ENCODE measurements at regions not wholly inside any gene's neighbourhood (a gene's known extent, or its start where the extent isn't known, plus 50 kb on each side); places are given as distances from the start of the nearest gene placed in this dataset.
"Not testable (repeated sequence)": the region's sequence is repeated elsewhere in the genome, so short reads cannot be mapped to it uniquely, and the experiment has no call there.

GRCh38 chr3:31115531-31115930 is 221.1 kb upstream of the GADL1 start:
- H3K36me3 Mint-ChIP-seq (ENCODE audit: low read depth); H3K27me3 Mint-ChIP-seq (ENCODE audit: low read depth); H3K9me3 Mint-ChIP-seq; DNase-seq (ENCODE audit: low spot score); H3K4me3 Mint-ChIP-seq (ENCODE audit: low read depth); H3K4me1 Mint-ChIP-seq (ENCODE audit: low read depth); H3K27ac Mint-ChIP-seq; intact Hi-C loops (cut with micrococcal nuclease): not testable (repeated sequence)

GRCh38 chr3:31116651-31117050 is 222.2 kb upstream of the GADL1 start:
- Mint-ChIP-seq H3K9me3 (peaks cover 6% of the 10 kb centered on the region), H3K27me3 (ENCODE audit: low read depth) (peaks cover 7% of the 10 kb centered on the region), H3K27ac (no peak overlapping the region)

GRCh38 chr3:31117854-31118253 is 223.4 kb upstream of the GADL1 start:
- no peak overlapping the region for H3K27ac Mint-ChIP-seq
- H3K4me1 Mint-ChIP-seq (ENCODE audit: low read depth): peaks cover 2% of the 10 kb centered on the region
- H3K4me3 Mint-ChIP-seq (ENCODE audit: low read depth): no peak overlapping the region
- peaks cover 6% of the 10 kb centered on the region for H3K9me3 Mint-ChIP-seq
- intact Hi-C loops (cut with micrococcal nuclease): no loop called here
- H3K27me3 Mint-ChIP-seq (ENCODE audit: low read depth): peaks cover 6% of the 10 kb centered on the region
- no peak for DNase-seq (ENCODE audit: low spot score)
- H3K36me3 Mint-ChIP-seq (ENCODE audit: low read depth): no peaks in the 10 kb centered on the region

More at GRCh38 chr3:31116651-31117050, 222.2 kb upstream of the GADL1 start:
- no peak for DNase-seq (ENCODE audit: low spot score)
- intact Hi-C loops (cut with micrococcal nuclease): no loop called here
- Mint-ChIP-seq H3K4me1 (ENCODE audit: low read depth) (peaks cover 2% of the 10 kb centered on the region), H3K4me3 (ENCODE audit: low read depth) (no peak overlapping the region), H3K36me3 (ENCODE audit: low read depth) (no peaks in the 10 kb centered on the region)

GRCh38 chr3:31124373-31124772 is 229.9 kb upstream of the GADL1 start:
- Mint-ChIP-seq H3K9me3 (peaks cover 21% of the 10 kb centered on the region), H3K27me3 (ENCODE audit: low read depth) (peaks cover 5% of the 10 kb centered on the region), H3K4me3 (ENCODE audit: low read depth) (no peak overlapping the region), H3K36me3 (ENCODE audit: low read depth) (peaks cover 5% of the 10 kb centered on the region), H3K27ac (no peak overlapping the region), H3K4me1 (ENCODE audit: low read depth) (peaks cover under 1% of the 10 kb centered on the region)
- DNase-seq (ENCODE audit: low spot score): no peak
- intact Hi-C loops (cut with micrococcal nuclease): no loop called here

- Mint-ChIP-seq H3K4me1 (ENCODE audit: low read depth) (peaks cover 1% of the 10 kb centered on the region), H3K27me3 (ENCODE audit: low read depth) (peaks cover 4% of the 10 kb centered on the region), H3K36me3 (ENCODE audit: low read depth) (peaks cover 5% of the 10 kb centered on the region), H3K27ac (no peak overlapping the region), H3K4me3 (ENCODE audit: low read depth) (no peak overlapping the region), H3K9me3 (peaks cover 16% of the 10 kb centered on the region)
- intact Hi-C loops (cut with micrococcal nuclease): no loop called here
- DNase-seq (ENCODE audit: low spot score): no peak
Observed at GRCh38 chr3:31125413-31126020, 231.1 kb upstream of the GADL1 start.

- Mint-ChIP-seq H3K36me3 (ENCODE audit: low read depth) (peaks cover 5% of the 10 kb centered on the region), H3K27me3 (ENCODE audit: low read depth) (peaks cover 6% of the 10 kb centered on the region), H3K9me3 (peaks cover 7% of the 10 kb centered on the region), H3K4me3 (ENCODE audit: low read depth) (no peak overlapping the region), H3K27ac (no peak overlapping the region), H3K4me1 (ENCODE audit: low read depth) (peaks cover 3% of the 10 kb centered on the region)
- no peak for DNase-seq (ENCODE audit: low spot score)
- intact Hi-C loops (cut with micrococcal nuclease): no loop called here
Observed at GRCh38 chr3:31129241-31129640, 234.8 kb upstream of the GADL1 start.

- Mint-ChIP-seq H3K9me3 (no peaks in the 10 kb centered on the region), H3K27me3 (ENCODE audit: low read depth) (peaks cover 6% of the 10 kb centered on the region), H3K4me1 (ENCODE audit: low read depth) (peaks cover 3% of the 10 kb centered on the region), H3K27ac (no peak overlapping the region), H3K36me3 (ENCODE audit: low read depth) (no peaks in the 10 kb centered on the region), H3K4me3 (ENCODE audit: low read depth) (no peak overlapping the region)
- intact Hi-C loops (cut with micrococcal nuclease): loop anchor here (1.0 to 5.0 kb wide), 2 partner anchors 205 to 364 kb away; no protein-coding TSS in a partner anchor
- DNase-seq (ENCODE audit: low spot score): no peak
Observed at GRCh38 chr3:31132132-31132769, 237.8 kb upstream of the GADL1 start.

- H3K27ac Mint-ChIP-seq: no peak overlapping the region
- intact Hi-C loops (cut with micrococcal nuclease): loop anchor here (5.0 kb wide), 1 partner anchor 206 kb away; no protein-coding TSS in a partner anchor
- H3K4me1 Mint-ChIP-seq (ENCODE audit: low read depth): peaks cover 3% of the 10 kb centered on the region
- H3K36me3 Mint-ChIP-seq (ENCODE audit: low read depth): no peaks in the 10 kb centered on the region
- no peak overlapping the region for H3K4me3 Mint-ChIP-seq (ENCODE audit: low read depth)
- H3K27me3 Mint-ChIP-seq (ENCODE audit: low read depth): peaks cover 6% of the 10 kb centered on the region
- H3K9me3 Mint-ChIP-seq: no peaks in the 10 kb centered on the region
- DNase-seq (ENCODE audit: low spot score): no peak
Observed at GRCh38 chr3:31133541-31133940, 239.1 kb upstream of the GADL1 start.

GRCh38 chr3:31135546-31135945 is 241.1 kb upstream of the GADL1 start:
- H3K4me1 Mint-ChIP-seq (ENCODE audit: low read depth): peaks cover 1% of the 10 kb centered on the region
- H3K36me3 Mint-ChIP-seq (ENCODE audit: low read depth): no peaks in the 10 kb centered on the region
- intact Hi-C loops (cut with micrococcal nuclease): no loop called here
- no peaks in the 10 kb centered on the region for H3K9me3 Mint-ChIP-seq
- no peak overlapping the region for H3K4me3 Mint-ChIP-seq (ENCODE audit: low read depth)
- no peak overlapping the region for H3K27ac Mint-ChIP-seq
- DNase-seq (ENCODE audit: low spot score): no peak
- peaks cover 8% of the 10 kb centered on the region for H3K27me3 Mint-ChIP-seq (ENCODE audit: low read depth)

- Mint-ChIP-seq H3K27me3 (ENCODE audit: low read depth) (peaks cover 8% of the 10 kb centered on the region), H3K4me3 (ENCODE audit: low read depth) (no peak overlapping the region), H3K9me3 (no peaks in the 10 kb centered on the region), H3K4me1 (ENCODE audit: low read depth) (peaks cover 1% of the 10 kb centered on the region), H3K27ac (no peak overlapping the region), H3K36me3 (ENCODE audit: low read depth) (no peaks in the 10 kb centered on the region)
- no peak for DNase-seq (ENCODE audit: low spot score)
- intact Hi-C loops (cut with micrococcal nuclease): no loop called here
Observed at GRCh38 chr3:31137718-31138465, 243.4 kb upstream of the GADL1 start.

GRCh38 chr3:31140470-31140869 is 246.0 kb upstream of the GADL1 start:
- intact Hi-C loops (cut with micrococcal nuclease): no loop called here
- peaks cover 2% of the 10 kb centered on the region for H3K27me3 Mint-ChIP-seq (ENCODE audit: low read depth)
- no peak for DNase-seq (ENCODE audit: low spot score)
- H3K9me3 Mint-ChIP-seq: peaks cover 2% of the 10 kb centered on the region
- no peaks in the 10 kb centered on the region for H3K36me3 Mint-ChIP-seq (ENCODE audit: low read depth)
- H3K27ac Mint-ChIP-seq: no peak overlapping the region
- H3K4me1 Mint-ChIP-seq (ENCODE audit: low read depth): no peaks in the 10 kb centered on the region
- no peak overlapping the region for H3K4me3 Mint-ChIP-seq (ENCODE audit: low read depth)

GRCh38 chr3:31142139-31142538 is 247.7 kb upstream of the GADL1 start:
- DNase-seq (ENCODE audit: low spot score): no peak
- H3K27me3 Mint-ChIP-seq (ENCODE audit: low read depth): peaks cover 2% of the 10 kb centered on the region
- peaks cover 17% of the 10 kb centered on the region for H3K9me3 Mint-ChIP-seq
- no peak overlapping the region for H3K27ac Mint-ChIP-seq
- peaks cover 7% of the 10 kb centered on the region for H3K36me3 Mint-ChIP-seq (ENCODE audit: low read depth)
- intact Hi-C loops (cut with micrococcal nuclease): no loop called here
- no peak overlapping the region for H3K4me3 Mint-ChIP-seq (ENCODE audit: low read depth)
- H3K4me1 Mint-ChIP-seq (ENCODE audit: low read depth): no peaks in the 10 kb centered on the region

GRCh38 chr3:31142543-31142942 is 248.1 kb upstream of the GADL1 start:
- H3K36me3 Mint-ChIP-seq (ENCODE audit: low read depth): peaks cover 7% of the 10 kb centered on the region
- no peak for DNase-seq (ENCODE audit: low spot score)
- H3K4me3 Mint-ChIP-seq (ENCODE audit: low read depth): no peak overlapping the region
- H3K4me1 Mint-ChIP-seq (ENCODE audit: low read depth): no peaks in the 10 kb centered on the region
- H3K9me3 Mint-ChIP-seq: peaks cover 17% of the 10 kb centered on the region
- peaks cover 2% of the 10 kb centered on the region for H3K27me3 Mint-ChIP-seq (ENCODE audit: low read depth)
- no peak overlapping the region for H3K27ac Mint-ChIP-seq
- intact Hi-C loops (cut with micrococcal nuclease): no loop called here

All from activated T-helper 2 cell treated with anti-CD3 and anti-CD28 coated beads, Interferon-gamma antibody, Interleukin-2, Interleukin-4, amounts not matched to agents 10 μg/mL and 5 μg/mL and 100 μg/mL, durations not matched to agents 14 hours and 24 hours and 36 hours (primary cell).